Activated naive CD4-positive, alpha-beta T cell treated with anti-CD3 and anti-CD28 coated beads, Interleukin-2, amount 50 U/mL, for 72 hours (primary cell): ENCODE measurements at regions not wholly inside any gene's neighbourhood (a gene's known extent, or its start where the extent isn't known, plus 50 kb on each side); places are given as distances from the start of the nearest gene placed in this dataset.

Experiments used
- ATAC-seq, 2 donors: fragments of 150-1000 bp; cut with Tn5 transposase; 2 replicates each; pipeline ENCODE4 v1.10.0; 2021; ENCODE audit warnings: mild to moderate bottlenecking in 2 of 2, moderate library complexity in 2 of 2
- DNase-seq, 2 donors: peaks; one replicate each; pipeline ENCODE4 v3.0.0; 2021 to 2022; ENCODE audit warnings: low spot score in 2 of 2
- H3K27ac Mint-ChIP-seq, 2 donors: one replicate each; pipeline ENCODE4 v1.8.0; 2022; ENCODE audit warnings: mild to moderate bottlenecking in 2 of 2, mixed read lengths in 2 of 2
- H3K36me3 Mint-ChIP-seq, 2 donors: one replicate each; pipeline ENCODE4 v1.8.0; 2022; ENCODE audit warnings: mixed read lengths in 2 of 2
- H3K9me3 Mint-ChIP-seq, 2 donors: one replicate each; pipeline ENCODE4 v1.8.0; 2022; ENCODE audit warnings: mixed read lengths in 2 of 2

GRCh38 chr6:14187406-14187805, 69.8 kb downstream of the CD83 start:
- H3K9me3 Mint-ChIP-seq, result no peaks in the 10 kb centered on the region
- no peaks in the 10 kb centered on the region for H3K36me3 Mint-ChIP-seq
- DNase-seq (no peak), ATAC-seq (no peak)
- H3K27ac Mint-ChIP-seq, result no peak overlapping the region

DNA sequence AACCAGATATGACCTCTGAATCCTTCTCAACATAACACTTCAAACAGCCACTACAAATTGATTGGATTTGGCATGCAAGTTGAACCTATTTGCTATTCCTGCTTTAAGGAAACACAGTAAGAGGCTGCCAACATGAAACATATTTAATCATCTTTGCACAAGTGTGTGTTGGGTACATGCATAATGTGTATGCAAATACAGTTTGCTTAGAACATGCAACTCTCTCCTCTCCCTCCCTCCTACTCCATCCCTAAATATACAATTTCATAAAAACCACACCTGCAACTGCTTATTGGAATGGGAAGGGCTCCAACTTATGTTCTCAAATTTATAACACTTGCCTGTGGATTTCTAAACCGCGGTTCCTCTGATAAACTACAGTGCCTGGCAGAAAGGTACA, 71.5 kb downstream of the CD83 start:
- no peak for DNase-seq
- Mint-ChIP-seq H3K36me3 (no peaks in the 10 kb centered on the region), H3K27ac (no peak overlapping the region), H3K9me3 (no peaks in the 10 kb centered on the region)
- ATAC-seq, result no peak

DNA sequence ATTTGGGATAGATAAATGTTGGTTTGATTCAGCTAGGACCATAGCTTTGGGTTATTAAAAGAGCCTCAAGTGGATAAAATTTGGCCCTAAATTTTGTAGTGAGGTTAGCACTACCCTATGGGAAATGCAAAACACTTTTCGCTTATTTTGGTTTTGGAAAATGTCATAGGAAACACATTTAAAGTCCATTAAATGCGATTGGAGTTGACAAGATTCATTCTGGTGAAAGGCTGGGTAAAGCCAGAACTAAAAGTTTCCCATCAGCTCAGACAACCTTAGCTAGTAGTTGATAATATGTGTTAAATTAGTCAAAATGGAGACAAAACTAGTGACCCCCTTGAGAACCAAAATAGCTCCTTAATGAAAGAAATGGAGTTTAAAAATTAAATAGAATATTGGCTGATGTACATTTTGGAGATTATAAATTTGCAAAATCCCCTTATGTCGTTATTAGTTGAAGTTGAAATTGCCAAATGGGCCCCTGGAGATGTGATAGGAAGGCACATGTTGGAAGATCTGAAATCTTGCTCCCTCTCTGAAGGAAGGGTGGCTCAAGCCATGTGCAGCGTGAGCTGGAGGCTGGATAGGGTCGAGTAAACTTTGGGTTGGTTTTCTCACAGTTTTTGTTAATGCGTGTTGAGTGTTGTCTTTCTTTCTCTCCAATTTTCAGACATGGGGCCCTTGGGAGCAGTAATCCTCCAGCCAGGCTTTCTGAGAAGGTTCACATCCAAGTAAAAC, 72.8 kb downstream of the CD83 start:
- H3K36me3 Mint-ChIP-seq, result no peaks in the 10 kb centered on the region
- H3K9me3 Mint-ChIP-seq, result no peaks in the 10 kb centered on the region
- no peak overlapping the region for H3K27ac Mint-ChIP-seq
- no peak for DNase-seq
- ATAC-seq, result no peak

- Mint-ChIP-seq H3K36me3 (no peaks in the 10 kb centered on the region), H3K9me3 (no peaks in the 10 kb centered on the region), H3K27ac (no peak overlapping the region)
- DNase-seq (no peak), ATAC-seq (no peak)
Measured at GRCh38 chr6:14190929-14191224, 73.3 kb downstream of the CD83 start.

DNA sequence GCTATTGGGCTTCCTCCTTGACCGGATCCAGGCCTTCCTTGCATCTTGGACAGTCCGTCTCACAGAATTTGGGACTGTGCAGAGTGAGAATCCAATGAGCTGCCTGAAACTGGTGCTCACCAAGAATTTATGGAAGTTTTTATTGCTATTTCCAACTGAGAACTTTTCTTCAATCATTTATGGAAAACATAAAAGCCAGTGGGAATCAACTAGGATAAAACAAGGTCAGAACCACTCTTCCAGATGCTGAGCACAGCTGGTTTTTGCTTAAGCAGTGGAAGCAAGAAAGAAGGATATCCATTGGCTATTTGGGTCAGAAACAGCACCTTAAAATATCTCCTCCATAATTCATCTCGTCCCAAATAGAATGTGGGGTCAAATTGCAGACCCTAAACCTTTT, 74.2 kb downstream of the CD83 start:
- H3K27ac Mint-ChIP-seq, result no peak overlapping the region
- H3K36me3 Mint-ChIP-seq, result no peaks in the 10 kb centered on the region
- no peaks in the 10 kb centered on the region for H3K9me3 Mint-ChIP-seq
- ATAC-seq, result no peak
- DNase-seq, result no peak

DNA sequence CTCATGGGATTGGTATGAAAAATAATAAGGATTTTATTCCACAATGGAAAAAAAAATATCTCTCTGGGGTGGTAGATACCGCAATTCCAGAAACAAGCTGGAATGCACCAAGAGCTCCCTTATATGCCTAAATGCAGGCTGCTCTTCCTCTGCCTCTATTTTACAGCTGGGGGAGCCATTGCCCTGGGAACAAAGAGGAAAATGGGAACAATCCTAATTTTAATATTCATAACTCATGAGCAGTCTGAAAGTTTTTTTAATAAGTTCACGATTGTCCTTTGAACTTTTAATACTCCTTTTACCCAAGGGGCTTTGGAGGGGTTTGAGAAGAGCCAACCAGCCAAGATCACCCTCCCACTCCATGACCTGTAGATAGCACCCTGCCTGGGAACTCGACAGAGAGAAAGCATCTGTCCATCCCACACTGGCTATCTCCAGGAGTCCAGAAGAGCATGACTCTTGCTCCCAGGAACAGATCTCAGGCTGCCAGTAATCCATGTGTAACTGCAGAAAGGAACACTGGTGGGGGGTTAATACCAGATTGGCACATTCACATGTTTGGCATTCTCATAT, 74.7 kb downstream of the CD83 start:
- no peak overlapping the region for H3K27ac Mint-ChIP-seq
- no peak for ATAC-seq

DNA sequence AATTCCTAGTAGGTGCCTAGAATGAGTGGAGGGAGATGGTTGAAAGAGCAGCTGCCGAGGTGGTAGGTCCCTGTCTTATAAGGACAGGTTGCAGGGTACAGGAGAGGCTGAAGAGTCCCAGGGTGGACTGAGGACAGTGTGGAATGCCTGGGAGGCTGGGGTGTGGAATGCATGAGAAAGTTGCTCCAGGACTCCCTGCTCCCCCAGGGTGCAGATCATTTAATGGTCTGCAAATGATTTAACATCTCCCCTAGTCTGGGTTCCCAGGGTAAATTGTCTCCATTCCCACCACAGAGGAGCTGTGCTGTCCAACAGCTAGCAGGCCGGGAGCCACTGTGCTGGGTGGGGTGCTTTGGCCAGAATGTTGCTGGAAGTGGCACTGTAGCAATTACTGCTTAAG, 76.0 kb downstream of the CD83 start:
- Mint-ChIP-seq H3K9me3 (no peaks in the 10 kb centered on the region), H3K27ac (no peak overlapping the region), H3K36me3 (no peaks in the 10 kb centered on the region)
- no peak for ATAC-seq
- DNase-seq, result no peak

More for the DNA sequence above, 74.7 kb downstream of the CD83 start:
- Mint-ChIP-seq H3K36me3 (no peaks in the 10 kb centered on the region), H3K9me3 (no peaks in the 10 kb centered on the region)
- DNase-seq, result no peak

DNA sequence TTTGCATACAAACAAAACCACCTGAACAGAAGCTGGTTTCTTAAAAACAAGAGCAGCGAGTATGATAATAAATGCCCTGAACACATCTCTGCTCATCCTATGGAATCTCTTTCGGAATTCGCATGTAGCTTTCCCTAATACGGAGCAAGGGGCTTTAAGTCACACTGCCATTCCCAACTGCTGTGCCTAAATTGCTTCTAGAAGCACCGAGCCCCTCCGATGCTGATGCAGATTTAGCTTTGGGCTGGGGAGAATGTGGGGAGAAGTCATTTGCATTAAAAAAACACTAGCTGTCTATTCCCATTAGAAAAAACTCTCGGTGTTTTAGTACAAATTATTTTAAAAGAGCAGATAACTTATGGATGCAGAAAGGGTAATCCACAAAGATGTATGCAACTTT, 76.9 kb downstream of the CD83 start:
- Mint-ChIP-seq H3K36me3 (no peaks in the 10 kb centered on the region), H3K27ac (no peak overlapping the region), H3K9me3 (peaks cover 0 to 7% of the 10 kb centered on the region in 2 donors)
- ATAC-seq, result no peak
- DNase-seq, result no peak

GRCh38 chr6:14194976-14195375, 77.4 kb downstream of the CD83 start:
- no peak overlapping the region for H3K27ac Mint-ChIP-seq
- H3K36me3 Mint-ChIP-seq, result no peaks in the 10 kb centered on the region
- DNase-seq (no peak), ATAC-seq (no peak)
- peaks cover 0 to 12% of the 10 kb centered on the region in 2 donors for H3K9me3 Mint-ChIP-seq

- DNase-seq, result no peak
- H3K27ac Mint-ChIP-seq, result no peak overlapping the region
- H3K9me3 Mint-ChIP-seq, result peaks cover 3 to 17% of the 10 kb centered on the region in 2 donors
- ATAC-seq, result no peak
- H3K36me3 Mint-ChIP-seq, result no peaks in the 10 kb centered on the region
Measured at GRCh38 chr6:14196026-14196425, 78.5 kb downstream of the CD83 start.

DNA sequence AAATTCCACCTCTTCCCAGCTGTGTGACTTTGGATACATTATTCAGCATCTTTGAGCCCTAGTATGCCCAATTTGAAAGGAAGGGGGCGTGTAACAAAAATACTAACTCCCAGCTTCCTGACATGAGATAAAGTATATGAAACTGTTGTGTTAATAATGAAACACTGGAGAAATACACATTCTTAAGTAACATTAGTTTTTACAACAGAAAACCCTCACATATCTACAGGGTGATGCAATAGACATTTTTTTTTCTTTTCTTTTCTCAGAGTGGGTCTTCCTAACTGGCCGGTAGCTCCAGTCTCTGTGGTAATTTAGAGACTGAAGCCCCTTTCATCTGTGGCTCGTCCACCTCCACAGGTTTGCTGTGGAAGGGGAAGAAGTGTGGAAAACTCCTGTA, 79.5 kb downstream of the CD83 start:
- no peaks in the 10 kb centered on the region for H3K36me3 Mint-ChIP-seq
- no peak overlapping the region for H3K27ac Mint-ChIP-seq
- no peak for ATAC-seq
- DNase-seq, result no peak
- peaks cover 3 to 17% of the 10 kb centered on the region in 2 donors for H3K9me3 Mint-ChIP-seq

DNA sequence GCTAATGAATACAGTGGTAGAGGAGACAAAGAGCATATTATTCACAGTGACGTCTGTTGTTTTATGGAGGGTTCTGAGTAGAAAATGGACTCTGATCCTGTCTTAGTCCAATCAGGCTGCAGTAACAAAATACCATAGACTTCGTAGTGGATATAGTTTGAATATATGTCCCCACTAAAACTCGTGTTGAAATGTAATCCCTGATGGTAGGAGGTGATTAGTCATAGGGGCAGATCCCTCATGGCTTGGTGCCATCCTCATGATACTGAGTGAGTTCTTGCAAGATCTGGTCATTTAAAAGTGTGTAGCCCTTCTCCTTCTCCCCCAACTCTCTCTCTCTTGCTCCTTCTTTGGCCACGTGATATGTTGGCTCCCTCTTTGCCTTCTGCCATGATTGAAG, 82.5 kb downstream of the CD83 start:
- ATAC-seq (no peak), DNase-seq (no peak)
- no peak overlapping the region for H3K27ac Mint-ChIP-seq
- H3K9me3 Mint-ChIP-seq, result peaks cover 3 to 17% of the 10 kb centered on the region in 2 donors
- no peaks in the 10 kb centered on the region for H3K36me3 Mint-ChIP-seq

- DNase-seq (no peak), ATAC-seq (no peak)
- peak overlapping the region in 1 of 2 donors; percentile 27 for H3K27ac Mint-ChIP-seq
- H3K36me3 Mint-ChIP-seq, result no peaks in the 10 kb centered on the region
- peaks cover 3 to 17% of the 10 kb centered on the region in 2 donors for H3K9me3 Mint-ChIP-seq
Measured at GRCh38 chr6:14202947-14203346, 85.4 kb downstream of the CD83 start.

DNA sequence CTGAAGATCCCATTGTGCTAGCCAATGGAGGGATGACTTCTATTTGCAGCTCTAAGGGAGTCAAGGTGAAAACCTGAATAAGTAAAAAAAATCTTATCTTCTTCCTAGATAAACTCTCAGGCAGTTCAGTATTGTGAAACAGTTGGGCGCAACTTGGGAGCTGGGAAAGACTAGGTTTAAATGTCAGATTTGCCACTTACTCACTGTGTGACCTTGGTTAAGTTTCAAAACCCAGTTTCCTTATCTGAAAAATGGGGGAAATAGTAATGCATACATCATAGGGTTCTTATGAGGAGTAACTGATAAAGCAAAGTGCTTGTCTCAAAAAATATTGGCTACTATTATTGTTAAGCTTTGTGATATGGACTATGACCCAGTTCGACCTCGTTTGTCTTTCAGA, 88.8 kb downstream of the CD83 start:
- H3K36me3 Mint-ChIP-seq, result no peaks in the 10 kb centered on the region
- no peak for DNase-seq
- no peak overlapping the region for H3K27ac Mint-ChIP-seq
- ATAC-seq, result no peak
- H3K9me3 Mint-ChIP-seq, result no peaks in the 10 kb centered on the region

- ATAC-seq (no peak), DNase-seq (no peak)
- no peaks in the 10 kb centered on the region for H3K9me3 Mint-ChIP-seq
- no peaks in the 10 kb centered on the region for H3K36me3 Mint-ChIP-seq
- H3K27ac Mint-ChIP-seq, result no peak overlapping the region
Measured at GRCh38 chr6:14207448-14207847, 89.9 kb downstream of the CD83 start.

DNA sequence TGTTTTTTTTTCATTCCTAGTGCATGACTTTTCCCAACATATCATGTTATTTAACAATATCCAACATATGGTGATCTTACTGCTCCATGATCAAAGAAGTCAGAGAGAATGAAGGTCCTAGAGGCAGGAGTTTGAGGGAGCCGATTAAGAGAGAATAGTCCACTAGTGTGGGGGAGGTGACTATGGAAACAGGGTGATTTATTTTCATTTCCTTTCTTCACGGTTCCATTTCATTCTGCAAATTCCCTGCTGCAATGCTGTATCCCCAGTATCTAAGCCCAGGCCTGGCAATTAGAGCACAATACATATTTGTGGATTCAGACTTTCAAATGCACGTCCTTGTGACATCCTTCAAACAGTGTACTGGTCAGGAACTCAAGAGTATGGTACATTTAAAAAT, 91.4 kb downstream of the CD83 start:
- H3K27ac Mint-ChIP-seq, result no peak overlapping the region
- H3K36me3 Mint-ChIP-seq, result no peaks in the 10 kb centered on the region

DNA sequence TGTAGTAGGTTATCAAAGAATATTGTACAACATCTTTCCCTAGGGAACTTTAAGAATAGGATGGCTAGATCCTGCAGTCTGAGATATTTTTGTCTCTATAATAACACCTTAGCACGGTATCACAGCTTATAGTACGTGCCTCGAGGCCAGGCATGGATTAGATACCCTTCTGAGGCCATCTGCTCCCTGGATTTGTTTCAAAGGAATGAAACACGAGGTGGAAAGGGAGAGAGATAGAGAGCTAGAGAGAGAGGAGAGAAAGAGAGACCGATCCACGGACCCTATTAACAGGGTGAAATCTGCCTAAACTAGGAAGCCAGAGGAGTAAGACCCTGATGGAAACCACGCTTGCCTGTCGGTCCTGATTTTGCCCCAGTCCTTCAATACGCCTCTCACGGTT, 92.5 kb downstream of the CD83 start:
- no peak for DNase-seq
- no peak for ATAC-seq
- H3K9me3 Mint-ChIP-seq, result no peaks in the 10 kb centered on the region
- no peaks in the 10 kb centered on the region for H3K36me3 Mint-ChIP-seq
- peak overlapping the region; percentile 83 to 84 for H3K27ac Mint-ChIP-seq

More for the DNA sequence above, 91.4 kb downstream of the CD83 start:
- H3K9me3 Mint-ChIP-seq, result no peaks in the 10 kb centered on the region
- no peak for DNase-seq
- no peak for ATAC-seq
